HCEC 1CT (cell line): ENCODE measurements at regions not wholly inside any gene's neighbourhood (a gene's known extent, or its start where the extent isn't known, plus 50 kb on each side); places are given as distances from the start of the nearest gene placed in this dataset.

Source experiments
- DNase-seq: peaks from one replicate; pipeline ENCODE4 v3.0.0-alpha.2; 2017

- no peak for DNase-seq
Measured at GRCh38 chr13:24012648-24013047, 115.3 kb upstream of the C1QTNF9B start.

GRCh38 chr13:24013189-24013588 is 115.9 kb upstream of the C1QTNF9B start:
- DNase-seq: no peak

- no peak for DNase-seq
Measured at GRCh38 chr13:24016046-24016445, 118.7 kb upstream of the C1QTNF9B start.

- no peak for DNase-seq
Measured at GRCh38 chr13:24022568-24022967, 125.3 kb upstream of the C1QTNF9B start.

GRCh38 chr13:24023073-24023472 is 125.8 kb upstream of the C1QTNF9B start:
- DNase-seq: no peak

GRCh38 chr13:24027494-24027893 is 130.2 kb upstream of the C1QTNF9B start:
- no peak for DNase-seq

- peak; percentile 63 for DNase-seq
Measured at GRCh38 chr13:24032252-24032651, 128.3 kb upstream of the SPATA13 start.

- peak; percentile 32 for DNase-seq
Measured at GRCh38 chr13:24032674-24033073, 127.8 kb upstream of the SPATA13 start.

GRCh38 chr13:24033527-24034302 is 126.8 kb upstream of the SPATA13 start:
- peak; percentile 78 for DNase-seq

- DNase-seq: no peak
Measured at GRCh38 chr13:24035411-24035810, 125.1 kb upstream of the SPATA13 start.

- no peak for DNase-seq
Measured at GRCh38 chr13:24036115-24036514, 124.4 kb upstream of the SPATA13 start.

GRCh38 chr13:24038405-24038804 is 122.1 kb upstream of the SPATA13 start:
- peak; percentile 51 for DNase-seq

- DNase-seq: peak; percentile 23
Measured at GRCh38 chr13:24038841-24039330, 121.6 kb upstream of the SPATA13 start.

- no peak for DNase-seq
Measured at GRCh38 chr13:24039621-24040475, 120.7 kb upstream of the SPATA13 start.

GRCh38 chr13:24040835-24041234 is 119.7 kb upstream of the SPATA13 start:
- DNase-seq: no peak

- DNase-seq: no peak
Measured at GRCh38 chr13:24041651-24042225, 118.8 kb upstream of the SPATA13 start.

GRCh38 chr13:24042710-24043440 is 117.6 kb upstream of the SPATA13 start:
- DNase-seq: no peak

- no peak for DNase-seq
Measured at GRCh38 chr13:24043590-24044350, 116.8 kb upstream of the SPATA13 start.

GRCh38 chr13:24045597-24045996 is 114.9 kb upstream of the SPATA13 start:
- no peak for DNase-seq

GRCh38 chr13:24050292-24050711 is 110.2 kb upstream of the SPATA13 start:
- peak; percentile 65 for DNase-seq

- no peak for DNase-seq
Measured at GRCh38 chr13:24050796-24051715, 109.5 kb upstream of the SPATA13 start.
